HepG2 (cell line): ENCODE measurements at regions not wholly inside any gene's neighbourhood (a gene's known extent, or its start where the extent isn't known, plus 50 kb on each side); places are given as distances from the start of the nearest gene placed in this dataset.
A peak's percentile ranks its signal among the peaks of the same experiment; 100 is the strongest.

Experiments
- ATAC-seq: fragments of 200-7000 bp; cut with Tn5 transposase; 3 replicates; pipeline ENCODE4 v1.9.1; 2020; ENCODE audit warnings: mild to moderate bottlenecking, moderate library complexity
- BruUV-seq: library from RNA; stranded (reverse); fragments of 400-500 nt; replicated peaks from 2 replicates; lab custom pipeline; 2021; lab: Mats Ljungman, UMichigan
- CTCF ChIA-PET: fragments of 300-600 bp; formaldehyde crosslinking; extraction: SDS; loops from one replicate; lab custom pipeline; 2021; ENCODE audit warnings: low total read pairs, inconsistent platforms, low intra/inter-chr PET ratio; lab: Yijun Ruan, JAX
- POLR2A ChIA-PET: fragments of 350-600 bp; sonication (Branson Sonifier 250); formaldehyde crosslinking; loops from one replicate; lab custom pipeline; 2020; ENCODE audit warnings: antibody characterized with exemption, inconsistent platforms; lab: Yijun Ruan, JAX
- DNase-seq: peaks from one replicate; pipeline ENCODE4 v3.0.0-alpha.2; 2015; ENCODE audit warnings: low spot score
- FAIRE-seq: peaks from 3 replicates; lab custom pipeline; 2011; peaks lifted over from hg19 to GRCh38; lab: Jason Lieb, UNC
- H2AFZ ChIP-seq: one replicate; pipeline ENCODE4 v1.6.1; 2011; ENCODE audit warnings: low read length, inconsistent platforms
- H3K27ac ChIP-seq: fragments of 300-600 bp; 3 replicates; pipeline ENCODE4 v1.8.0; 2011; ENCODE audit warnings: mixed run types, mild to moderate bottlenecking, mixed read lengths, low read length, inconsistent platforms; ENCODE audit not compliant: insufficient read depth; ENCODE audit errors: extremely low read length
- H3K27me3 ChIP-seq, 2 experiments: fragments of 200-600 bp in 1 of 2; 2 replicates in 1 of 2; 3 replicates in 1 of 2; pipeline versions ENCODE4 v1.6.0 to v1.8.0; 2011; ENCODE audit warnings: low read length in 2 of 2, mild to moderate bottlenecking in 2 of 2, moderate library complexity in 2 of 2, inconsistent platforms in 1 of 2; ENCODE audit not compliant: insufficient read depth in 2 of 2, control insufficient read depth in 1 of 2
- H3K36me3 ChIP-seq, 2 experiments: fragments of 200-600 bp in 1 of 2; replicated peaks in 1 of 2; 2 replicates in 1 of 2; 3 replicates in 1 of 2; pipeline versions ENCODE4 v1.5.1 to v1.8.0; 2011; ENCODE audit warnings: low read length in 2 of 2, inconsistent platforms in 1 of 2; ENCODE audit not compliant: insufficient read depth in 2 of 2, control insufficient read depth in 1 of 2
- H3K4me1 ChIP-seq: 2 replicates; pipeline ENCODE4 v1.5.1; 2012; ENCODE audit warnings: low read length, inconsistent platforms; ENCODE audit not compliant: insufficient read depth
- H3K4me2 ChIP-seq: 2 replicates; pipeline ENCODE4 v1.6.0; 2011; ENCODE audit warnings: low read depth, low read length, inconsistent platforms
- H3K4me3 ChIP-seq, 3 experiments: fragments of 200-600 bp in 1 of 3; sonication (generic), shearing (Covaris generic) in 1 of 3; replicated peaks in 1 of 3; 2 replicates each; pipeline ENCODE4 v1.5.1; 2011 to 2016; ENCODE audit warnings: low read length in 3 of 3, inconsistent platforms in 2 of 3, low read depth in 2 of 3, mild to moderate bottlenecking in 2 of 3, control low read depth in 1 of 3, mixed read lengths in 1 of 3; ENCODE audit not compliant: insufficient read depth in 1 of 3
- H3K79me2 ChIP-seq: one replicate; pipeline ENCODE4 v1.6.1; 2011; ENCODE audit warnings: low read length, inconsistent platforms; ENCODE audit not compliant: insufficient read depth
- H3K9ac ChIP-seq: 2 replicates; pipeline ENCODE4 v1.6.0; 2011; ENCODE audit warnings: mild to moderate bottlenecking, low read depth, low read length, inconsistent platforms; ENCODE audit not compliant: insufficient read depth
- H3K9me3 ChIP-seq: 2 replicates; pipeline ENCODE4 v1.5.1; 2012; ENCODE audit warnings: mild to moderate bottlenecking, low read length
- H4K20me1 ChIP-seq: 2 replicates; pipeline ENCODE4 v1.6.0; 2011; ENCODE audit warnings: inconsistent platforms, mild to moderate bottlenecking, low read length, moderate library complexity; ENCODE audit not compliant: insufficient read depth
- CEBPB ChIP-seq: IDR thresholded peaks from 2 replicates; pipeline ENCODE4 v1.6.1; 2011; ENCODE audit warnings: low read depth, low read length, improper control_type of control experiment, borderline replicate concordance
- HNRNPK ChIP-seq: fragments of 200-400 bp; formaldehyde crosslinking; IDR thresholded peaks from 2 replicates; pipeline ENCODE4 v1.6.1; 2018; ENCODE audit warnings: low read length, low read depth, moderate library complexity, mild to moderate bottlenecking; ENCODE audit not compliant: poor library complexity, severe bottlenecking
- KDM2A ChIP-seq: sonication (generic); formaldehyde crosslinking; IDR thresholded peaks from 2 replicates; pipeline ENCODE4 v1.4.0; 2020; ENCODE audit warnings: low read depth, missing genetic modification reagents, borderline replicate concordance
- NFYB ChIP-seq: sonication (generic); formaldehyde crosslinking; IDR thresholded peaks from 2 replicates; pipeline ENCODE4 v1.4.0; 2020; ENCODE audit warnings: missing genetic modification reagents
- NR2C2 ChIP-seq: sonication (generic); formaldehyde crosslinking; IDR thresholded peaks from 2 replicates; pipeline ENCODE4 v1.4.0; 2020; ENCODE audit warnings: missing genetic modification reagents, mild to moderate bottlenecking, moderate library complexity, borderline replicate concordance
- REST ChIP-seq, 2 experiments: IDR thresholded peaks; 2 replicates each; pipeline ENCODE4 v1.6.1; 2011 to 2012; ENCODE audit warnings: low read length in 2 of 2, borderline replicate concordance in 1 of 2, low read depth in 1 of 2, mild to moderate bottlenecking in 1 of 2, moderate library complexity in 1 of 2
- WGBS: methylation state at CpG from one replicate; pipeline ENCODE4 v1.1.6; 2017; ENCODE audit warnings: low lambda C conversion rate; 5-methylcytosine and 5-hydroxymethylcytosine counted together
- in situ Hi-C: cut with HindIII; loops from 2 replicates; pipeline ENCODE4 v1.10.0; 2017; ENCODE audit warnings: low pct_unique_long_range_greater_than_20kb; ENCODE audit not compliant: extremely low pct_ligation_motif_present
- intact Hi-C: fragments of 100-400 bp; cut with micrococcal nuclease; formaldehyde crosslinking; loops from one replicate; pipeline ENCODE4 v1.10.0; 2022; ENCODE audit not compliant: unreplicated experiment
- TF ChIP-seq, protein P1 (sequence below): sonication (generic); formaldehyde crosslinking; IDR thresholded peaks from 2 replicates; pipeline ENCODE4 v1.9.0; 2021; ENCODE audit warnings: missing genetic modification reagents, borderline replicate concordance

DNA sequence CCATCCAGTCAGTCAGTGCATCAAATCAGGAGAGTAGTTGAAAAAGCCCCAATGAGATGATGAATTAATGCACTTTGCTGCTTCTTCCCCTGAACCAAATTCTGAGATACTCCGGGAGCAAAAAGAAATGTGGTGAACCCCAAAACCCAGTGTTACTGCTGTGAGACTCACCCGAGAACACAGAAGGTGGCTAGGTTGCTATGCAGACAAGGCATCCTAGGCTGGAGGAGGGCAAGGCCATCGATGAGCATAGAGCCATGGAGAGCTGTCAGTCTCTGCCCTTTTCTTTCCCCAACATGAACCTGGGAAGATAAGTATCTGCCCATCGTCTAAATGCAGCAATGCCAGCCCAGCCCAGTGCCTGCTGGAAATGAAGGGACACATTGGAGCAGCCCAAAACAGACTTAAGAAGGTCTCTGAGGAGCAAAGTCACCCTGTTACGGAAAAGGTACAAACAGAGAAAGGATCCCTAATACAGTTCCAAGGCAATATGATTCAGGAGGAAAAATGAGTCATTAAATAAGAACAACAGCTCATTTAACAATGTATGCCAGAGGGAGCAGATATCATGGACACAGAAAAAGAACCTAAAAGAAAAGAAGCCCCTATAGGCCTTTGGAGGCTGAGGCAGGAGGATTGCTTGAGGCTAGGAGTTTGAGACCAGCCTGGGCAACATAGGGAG, 272.0 kb downstream of the FOXO1 start (continued):
- TF ChIP-seq, protein P1, sequence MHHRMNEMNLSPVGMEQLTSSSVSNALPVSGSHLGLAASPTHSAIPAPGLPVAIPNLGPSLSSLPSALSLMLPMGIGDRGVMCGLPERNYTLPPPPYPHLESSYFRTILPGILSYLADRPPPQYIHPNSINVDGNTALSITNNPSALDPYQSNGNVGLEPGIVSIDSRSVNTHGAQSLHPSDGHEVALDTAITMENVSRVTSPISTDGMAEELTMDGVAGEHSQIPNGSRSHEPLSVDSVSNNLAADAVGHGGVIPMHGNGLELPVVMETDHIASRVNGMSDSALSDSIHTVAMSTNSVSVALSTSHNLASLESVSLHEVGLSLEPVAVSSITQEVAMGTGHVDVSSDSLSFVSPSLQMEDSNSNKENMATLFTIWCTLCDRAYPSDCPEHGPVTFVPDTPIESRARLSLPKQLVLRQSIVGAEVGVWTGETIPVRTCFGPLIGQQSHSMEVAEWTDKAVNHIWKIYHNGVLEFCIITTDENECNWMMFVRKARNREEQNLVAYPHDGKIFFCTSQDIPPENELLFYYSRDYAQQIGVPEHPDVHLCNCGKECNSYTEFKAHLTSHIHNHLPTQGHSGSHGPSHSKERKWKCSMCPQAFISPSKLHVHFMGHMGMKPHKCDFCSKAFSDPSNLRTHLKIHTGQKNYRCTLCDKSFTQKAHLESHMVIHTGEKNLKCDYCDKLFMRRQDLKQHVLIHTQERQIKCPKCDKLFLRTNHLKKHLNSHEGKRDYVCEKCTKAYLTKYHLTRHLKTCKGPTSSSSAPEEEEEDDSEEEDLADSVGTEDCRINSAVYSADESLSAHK (CRISPR knock-in tag) = no peak

DNA sequence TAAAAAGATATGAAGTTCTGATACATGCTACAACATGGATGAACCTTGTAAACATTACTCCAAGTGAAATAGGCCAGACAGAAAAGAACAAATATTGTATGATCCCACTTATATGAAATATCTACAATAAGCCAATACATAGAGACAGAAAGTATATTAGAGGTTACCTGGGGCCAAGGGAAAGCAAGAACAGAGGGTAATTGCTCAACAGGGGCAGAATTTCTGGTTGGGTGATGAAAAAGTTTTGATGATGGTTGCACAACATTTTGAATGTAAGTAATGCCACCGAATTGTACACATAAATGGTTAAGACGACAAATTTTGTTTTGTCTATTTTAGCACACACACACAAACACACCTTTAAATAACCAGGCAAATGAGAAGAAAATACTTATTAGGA, 268.4 kb downstream of the FOXO1 start:
- WGBS = 54% methylated on average over 2 of the region's 2 CpGs
- no peak for ATAC-seq
- in situ Hi-C loops (no loop called here), intact Hi-C loops (no loop called here)
- H3K4me3 ChIP-seq = no peak overlapping the region
- H4K20me1 ChIP-seq = no peaks in the 10 kb centered on the region
- no TSS peak for BruUV-seq
- no peaks in the 10 kb centered on the region for H3K36me3 ChIP-seq
- no peak for TF ChIP-seq REST (IDR thresholded peaks at IDR 0.05; ENCODE audit: borderline replicate concordance in 1 of 2, low read depth in 1 of 2, low read length in 2 of 2)
- no peak for TF ChIP-seq NR2C2
- TF ChIP-seq HNRNPK = no peak
- peak; percentile 25; the same call in 1 of the 2 replicates for TF ChIP-seq CEBPB
- TF ChIP-seq NFYB (CRISPR knock-in tag) = no peak
- TF ChIP-seq KDM2A (CRISPR knock-in tag) = no peak
- no peaks in the 10 kb centered on the region for H3K9me3 ChIP-seq
- POLR2A ChIA-PET = no interaction called here
- no peak overlapping the region for H2AFZ ChIP-seq
- CTCF ChIA-PET = no interaction called here
- H3K27me3 ChIP-seq = no peaks in the 10 kb centered on the region
- no peak for FAIRE-seq
- no peak overlapping the region for H3K4me2 ChIP-seq
- DNase-seq = no peak
- H3K79me2 ChIP-seq = no peaks in the 10 kb centered on the region
- H3K9ac ChIP-seq = no peak overlapping the region
- peaks cover 28% of the 10 kb centered on the region for H3K4me1 ChIP-seq
- H3K27ac ChIP-seq = no peak overlapping the region
